BJ (cell line): ENCODE measurements at regions not wholly inside any gene's neighbourhood (a gene's known extent, or its start where the extent isn't known, plus 50 kb on each side); places are given as distances from the start of the nearest gene placed in this dataset.

ENCODE experiments used
- CTCF ChIA-PET: fragments of 350-600 bp; formaldehyde crosslinking; extraction: SDS; loops from one replicate; lab custom pipeline; 2021; ENCODE audit warnings: antibody characterized with exemption, inconsistent platforms; lab: Yijun Ruan, JAX
- POLR2A ChIA-PET: fragments of 300-600 bp; sonication (Branson Sonifier 250); formaldehyde crosslinking; extraction: SDS; loops from one replicate; lab custom pipeline; 2021; ENCODE audit warnings: antibody characterized with exemption; lab: Charles Lee
- DNase-seq: peaks from one replicate; pipeline ENCODE4 v3.0.0-alpha.2; 2011; ENCODE audit warnings: low read depth
- H3K27me3 ChIP-seq: 2 replicates; pipeline ENCODE4 v1.6.0; 2011; ENCODE audit warnings: low read length; ENCODE audit not compliant: control insufficient read depth, insufficient read depth
- H3K36me3 ChIP-seq: 2 replicates; pipeline ENCODE4 v1.5.1; 2011; ENCODE audit warnings: low read length; ENCODE audit not compliant: control insufficient read depth, insufficient read depth
- H3K4me3 ChIP-seq: 2 replicates; pipeline ENCODE4 v1.5.1; 2011; ENCODE audit warnings: low read depth, mild to moderate bottlenecking, control low read depth, low read length
- TF ChIP-seq, protein P1 (sequence below): IDR thresholded peaks from 2 replicates; pipeline ENCODE4 v1.5.1; 2011; ENCODE audit warnings: low read depth, mild to moderate bottlenecking, control low read depth, inconsistent platforms, low read length, moderate library complexity; ENCODE audit not compliant: insufficient read depth

DNA sequence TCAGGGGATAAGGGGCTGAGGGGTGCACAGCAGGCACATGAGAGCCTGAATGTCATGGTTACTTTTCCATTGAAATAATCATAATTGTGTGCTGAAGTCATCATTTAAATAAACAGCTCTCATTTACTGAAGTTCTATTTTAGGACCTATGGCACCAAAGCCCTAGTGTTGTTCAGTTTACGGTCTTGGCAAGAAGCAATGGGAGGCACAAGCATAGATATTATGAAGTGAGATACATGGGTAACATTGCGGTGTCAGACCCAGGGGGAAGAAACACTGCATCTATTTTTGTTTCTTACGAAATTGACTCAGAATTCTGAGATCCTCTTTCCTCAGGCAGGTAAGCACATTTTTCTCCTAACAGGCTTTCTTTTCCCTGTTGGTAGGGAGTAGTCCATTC, 437.8 kb upstream of the PROX1 start:
- Histone ChIP-seq H3K27me3 (no peaks in the 10 kb centered on the region), H3K4me3 (no peak overlapping the region), H3K36me3 (no peaks in the 10 kb centered on the region)
- ChIA-PET CTCF (no interaction called here), POLR2A (no interaction called here)
- no peak for DNase-seq
- TF ChIP-seq, protein P1, sequence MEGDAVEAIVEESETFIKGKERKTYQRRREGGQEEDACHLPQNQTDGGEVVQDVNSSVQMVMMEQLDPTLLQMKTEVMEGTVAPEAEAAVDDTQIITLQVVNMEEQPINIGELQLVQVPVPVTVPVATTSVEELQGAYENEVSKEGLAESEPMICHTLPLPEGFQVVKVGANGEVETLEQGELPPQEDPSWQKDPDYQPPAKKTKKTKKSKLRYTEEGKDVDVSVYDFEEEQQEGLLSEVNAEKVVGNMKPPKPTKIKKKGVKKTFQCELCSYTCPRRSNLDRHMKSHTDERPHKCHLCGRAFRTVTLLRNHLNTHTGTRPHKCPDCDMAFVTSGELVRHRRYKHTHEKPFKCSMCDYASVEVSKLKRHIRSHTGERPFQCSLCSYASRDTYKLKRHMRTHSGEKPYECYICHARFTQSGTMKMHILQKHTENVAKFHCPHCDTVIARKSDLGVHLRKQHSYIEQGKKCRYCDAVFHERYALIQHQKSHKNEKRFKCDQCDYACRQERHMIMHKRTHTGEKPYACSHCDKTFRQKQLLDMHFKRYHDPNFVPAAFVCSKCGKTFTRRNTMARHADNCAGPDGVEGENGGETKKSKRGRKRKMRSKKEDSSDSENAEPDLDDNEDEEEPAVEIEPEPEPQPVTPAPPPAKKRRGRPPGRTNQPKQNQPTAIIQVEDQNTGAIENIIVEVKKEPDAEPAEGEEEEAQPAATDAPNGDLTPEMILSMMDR, result no peak

DNA sequence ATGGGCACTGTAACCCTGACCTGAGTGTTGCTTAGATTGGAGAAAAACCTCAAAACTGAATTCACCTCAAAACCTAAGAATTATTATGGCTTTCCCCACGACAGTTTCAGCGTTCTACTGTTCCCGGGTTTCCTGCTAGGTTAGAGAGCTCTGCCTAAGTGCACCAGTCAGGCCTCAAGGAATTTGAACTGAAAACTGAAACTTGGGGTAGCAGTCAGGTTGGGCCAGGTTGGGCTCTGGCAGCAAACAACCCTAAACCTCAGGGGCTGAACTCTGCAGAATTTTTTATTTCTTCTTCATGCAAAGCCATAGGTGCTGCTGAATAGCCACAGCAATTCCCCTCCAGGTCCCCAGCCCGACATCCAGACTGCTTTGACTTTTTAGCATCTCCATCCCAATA, 437.0 kb upstream of the PROX1 start:
- DNase-seq, result no peak
- CTCF ChIA-PET, result no interaction called here
- Histone ChIP-seq H3K4me3 (no peak overlapping the region), H3K27me3 (no peaks in the 10 kb centered on the region), H3K36me3 (no peaks in the 10 kb centered on the region)
- TF ChIP-seq, protein P1, result no peak
- POLR2A ChIA-PET, result no interaction called here

DNA sequence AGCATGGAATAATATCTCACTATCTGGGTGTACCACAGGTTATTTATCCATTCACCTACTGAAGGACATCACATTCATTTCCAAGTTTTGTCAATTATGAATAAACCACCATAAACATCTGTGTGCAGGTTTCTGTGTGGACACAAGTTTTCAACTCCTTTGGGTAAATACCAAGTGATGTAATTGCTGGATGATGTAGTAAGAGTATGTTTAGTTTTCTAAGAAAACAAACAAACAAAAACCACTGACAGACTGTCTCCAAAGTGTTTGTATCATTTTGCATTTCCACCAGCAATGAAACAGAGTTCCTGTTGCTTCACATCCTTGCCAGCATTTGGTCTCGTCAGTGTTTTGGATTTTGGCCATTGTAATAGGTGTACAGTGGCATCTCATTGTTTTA, 435.7 kb upstream of the PROX1 start:
- TF ChIP-seq, protein P1, result no peak
- ChIA-PET CTCF (no interaction called here), POLR2A (no interaction called here)

DNA sequence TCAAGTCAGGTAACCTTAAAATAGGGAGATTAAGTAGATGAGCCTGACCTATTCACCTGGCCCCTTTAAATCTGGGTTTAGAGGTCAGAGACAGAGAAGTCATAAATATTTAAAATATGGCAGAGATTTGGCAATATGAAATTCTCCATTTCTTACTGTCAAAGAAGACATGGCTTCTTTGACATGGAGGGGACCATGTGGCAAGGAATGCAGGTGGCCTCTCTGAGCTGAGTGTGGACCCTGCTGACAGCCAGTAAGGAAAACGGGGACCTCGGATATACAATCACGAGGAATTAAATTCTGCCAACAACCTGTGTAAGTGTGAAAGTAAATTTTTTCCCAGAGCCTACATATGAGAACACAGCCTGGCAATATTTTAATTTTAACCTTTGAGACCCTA, 427.5 kb upstream of the PROX1 start:
- ChIA-PET POLR2A (no interaction called here), CTCF (no interaction called here)
- TF ChIP-seq, protein P1, result no peak
- Histone ChIP-seq H3K36me3 (no peaks in the 10 kb centered on the region), H3K4me3 (no peak overlapping the region), H3K27me3 (no peaks in the 10 kb centered on the region)
- DNase-seq, result no peak

More for the DNA sequence above, 435.7 kb upstream of the PROX1 start:
- Histone ChIP-seq H3K36me3 (no peaks in the 10 kb centered on the region), H3K4me3 (no peak overlapping the region), H3K27me3 (no peaks in the 10 kb centered on the region)
- DNase-seq, result no peak

GRCh38 chr1:213561870-213562269, 425.9 kb upstream of the PROX1 start:
- POLR2A ChIA-PET, result no interaction called here
- Histone ChIP-seq H3K4me3 (no peak overlapping the region), H3K27me3 (no peaks in the 10 kb centered on the region), H3K36me3 (no peaks in the 10 kb centered on the region)
- TF ChIP-seq, protein P1, result no peak
- no peak for DNase-seq
- CTCF ChIA-PET, result no interaction called here
